Activated CD4-positive, alpha-beta T cell treated with anti-CD3 and anti-CD28 coated beads, Interleukin-2, amount 10 ng/mL, durations not matched to agents 7 days and 5 days (primary cell): ENCODE measurements at regions not wholly inside any gene's neighbourhood (a gene's known extent, or its start where the extent isn't known, plus 50 kb on each side); places are given as distances from the start of the nearest gene placed in this dataset.

Source experiments
- CTCF ChIA-PET: fragments of 350-600 bp; sonication (Branson Sonifier 250); formaldehyde crosslinking; loops from one replicate; lab custom pipeline; 2021; ENCODE audit warnings: antibody characterized with exemption; lab: Charles Lee
- POLR2A ChIA-PET: fragments of 350-600 bp; sonication (Branson Sonifier 250); formaldehyde crosslinking; loops from one replicate; lab custom pipeline; 2021; ENCODE audit warnings: antibody characterized with exemption; lab: Charles Lee
- DNase-seq: peaks from one replicate; pipeline ENCODE4 v3.0.0-alpha.2; 2020
- H3K27ac Mint-ChIP-seq: one replicate; pipeline ENCODE4 v1.8.0; 2021; ENCODE audit warnings: mild to moderate bottlenecking, moderate library complexity, mixed read lengths
- H3K27me3 Mint-ChIP-seq: one replicate; pipeline ENCODE4 v1.8.0; 2021; ENCODE audit warnings: mixed read lengths
- H3K36me3 Mint-ChIP-seq: one replicate; pipeline ENCODE4 v1.8.0; 2021; ENCODE audit warnings: low read depth, mixed read lengths
- H3K4me1 Mint-ChIP-seq: one replicate; pipeline ENCODE4 v1.8.0; 2021; ENCODE audit warnings: mixed read lengths
- H3K4me3 Mint-ChIP-seq: one replicate; pipeline ENCODE4 v1.8.0; 2021; ENCODE audit warnings: mild to moderate bottlenecking, moderate library complexity, mixed read lengths
- H3K9me3 Mint-ChIP-seq: one replicate; pipeline ENCODE4 v1.8.0; 2021; ENCODE audit warnings: mixed read lengths

GRCh38 chr6:63154535-63154934 is 56.7 kb upstream of the FKBP1C start:
- H3K4me3 Mint-ChIP-seq = no peak overlapping the region
- no peaks in the 10 kb centered on the region for H3K9me3 Mint-ChIP-seq
- no peaks in the 10 kb centered on the region for H3K27me3 Mint-ChIP-seq
- no peak overlapping the region for H3K27ac Mint-ChIP-seq
- POLR2A ChIA-PET = no interaction called here
- H3K36me3 Mint-ChIP-seq = no peaks in the 10 kb centered on the region
- H3K4me1 Mint-ChIP-seq = no peaks in the 10 kb centered on the region
- CTCF ChIA-PET = no interaction called here
- DNase-seq = no peak
